ENCODE measurements at regions not wholly inside any gene's neighbourhood (a gene's known extent, or its start where the extent isn't known, plus 50 kb on each side); places are given as distances from the start of the nearest gene placed in this dataset.

GRCh38 chr2:181252262-181253148 lies 204.7 kb upstream of the ITGA4 start:
- DNase-seq = no peak

- DNase-seq = no peak
Measured at GRCh38 chr2:181253438-181253837, 203.7 kb upstream of the ITGA4 start.

GRCh38 chr2:181255651-181256050 lies 201.5 kb upstream of the ITGA4 start:
- no peak for DNase-seq

GRCh38 chr2:181258720-181259119 lies 198.5 kb upstream of the ITGA4 start:
- DNase-seq = peak; percentile 74

- DNase-seq = no peak
Measured at GRCh38 chr2:181262782-181263181, 194.4 kb upstream of the ITGA4 start.

GRCh38 chr2:181264001-181264400 lies 193.2 kb upstream of the ITGA4 start:
- no peak for DNase-seq

GRCh38 chr2:181264441-181264840 lies 192.7 kb upstream of the ITGA4 start:
- no peak for DNase-seq

- DNase-seq = no peak
Measured at GRCh38 chr2:181266614-181267013, 190.6 kb upstream of the ITGA4 start.

GRCh38 chr2:181268174-181268867 lies 188.9 kb upstream of the ITGA4 start:
- DNase-seq = no peak

- DNase-seq = no peak
Measured at GRCh38 chr2:181273986-181274385, 183.2 kb upstream of the ITGA4 start.

- DNase-seq = no peak
Measured at GRCh38 chr2:181275643-181276070, 181.5 kb upstream of the ITGA4 start.

- DNase-seq = no peak
Measured at GRCh38 chr2:181281206-181281832, 175.9 kb upstream of the ITGA4 start.

- DNase-seq = no peak
Measured at GRCh38 chr2:181285116-181285515, 172.1 kb upstream of the ITGA4 start.

GRCh38 chr2:181289698-181290097 lies 167.5 kb upstream of the ITGA4 start:
- DNase-seq = no peak

- no peak for DNase-seq
Measured at GRCh38 chr2:181290182-181290581, 167.0 kb upstream of the ITGA4 start.

- DNase-seq = no peak
Measured at GRCh38 chr2:181294979-181295378, 162.2 kb upstream of the ITGA4 start.

- no peak for DNase-seq
Measured at GRCh38 chr2:181300600-181301291, 156.4 kb upstream of the ITGA4 start.

GRCh38 chr2:181304011-181304844 lies 153.0 kb upstream of the ITGA4 start:
- no peak for DNase-seq

- DNase-seq = no peak
Measured at GRCh38 chr2:181305301-181306123, 151.7 kb upstream of the ITGA4 start.

GRCh38 chr2:181306785-181307184 lies 150.4 kb upstream of the ITGA4 start:
- DNase-seq = no peak

All from HCEC 1CT (cell line).